Astrocyte (in vitro differentiated cells and primary cell): ENCODE measurements at regions not wholly inside any gene's neighbourhood (a gene's known extent, or its start where the extent isn't known, plus 50 kb on each side); places are given as distances from the start of the nearest gene placed in this dataset.

ENCODE experiments used
- CTCF ChIP-seq: IDR thresholded peaks from 2 replicates; pipeline ENCODE4 v1.5.1; 2011; ENCODE audit warnings: low read depth, mild to moderate bottlenecking, inconsistent platforms, low read length, moderate library complexity; ENCODE audit not compliant: insufficient read depth
- EZH2 ChIP-seq: IDR thresholded peaks from 2 replicates; pipeline ENCODE4 v1.6.1; 2012; ENCODE audit warnings: mild to moderate bottlenecking, low read length, inconsistent platforms; ENCODE audit not compliant: insufficient read depth

- no peak for TF ChIP-seq CTCF
- no peak for TF ChIP-seq EZH2
These were observed 261.1 kb upstream of the ZMIZ1 start for GRCh38 chr10:78807504-78808203.
